HG02870 (cell line): ENCODE measurements at regions not wholly inside any gene's neighbourhood (a gene's known extent, or its start where the extent isn't known, plus 50 kb on each side); places are given as distances from the start of the nearest gene placed in this dataset.

ENCODE experiments used
- ATAC-seq: cut with Tn5 transposase; IDR thresholded peaks from one replicate; pipeline ENCODE4 v1.9.1; 2021; ENCODE audit warnings: mild to moderate bottlenecking, moderate library complexity; ENCODE audit not compliant: unreplicated experiment

DNA sequence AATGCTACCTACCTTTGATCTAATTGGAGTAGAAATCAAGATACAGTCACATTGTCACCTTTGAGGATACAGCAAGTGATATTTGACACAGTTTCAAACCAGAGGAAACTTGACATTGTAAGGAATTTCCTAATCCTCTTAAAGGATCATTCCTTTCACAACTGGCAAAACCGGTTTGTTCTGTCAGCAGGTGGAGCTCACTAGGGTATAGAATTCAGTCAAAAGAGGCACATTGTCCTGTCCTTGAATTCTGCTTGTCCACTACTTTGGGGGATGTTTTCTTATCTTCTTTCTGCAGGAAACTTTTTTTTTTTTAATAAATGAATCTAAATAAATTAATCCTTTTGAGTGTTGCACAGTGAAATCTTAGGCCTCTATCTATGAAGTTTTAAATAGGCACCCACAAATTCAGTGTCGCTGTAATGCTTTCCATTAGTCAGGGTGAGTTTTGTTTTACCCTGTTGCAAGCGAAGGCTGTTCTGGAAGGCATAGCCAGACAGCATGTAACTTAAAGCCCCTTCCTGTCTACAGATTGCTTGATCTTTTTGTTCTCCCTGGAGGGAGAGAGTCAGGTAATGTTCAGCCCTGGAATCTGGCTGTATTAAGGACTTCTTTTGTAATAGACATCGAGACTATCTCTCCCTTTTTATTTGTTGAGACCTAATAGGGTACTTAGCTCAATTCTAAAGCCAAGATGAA, 285.0 kb upstream of the RGS6 start:
- ATAC-seq: no peak

- no peak for ATAC-seq
Measured at GRCh38 chr14:71648725-71649124, 283.5 kb upstream of the RGS6 start.

DNA sequence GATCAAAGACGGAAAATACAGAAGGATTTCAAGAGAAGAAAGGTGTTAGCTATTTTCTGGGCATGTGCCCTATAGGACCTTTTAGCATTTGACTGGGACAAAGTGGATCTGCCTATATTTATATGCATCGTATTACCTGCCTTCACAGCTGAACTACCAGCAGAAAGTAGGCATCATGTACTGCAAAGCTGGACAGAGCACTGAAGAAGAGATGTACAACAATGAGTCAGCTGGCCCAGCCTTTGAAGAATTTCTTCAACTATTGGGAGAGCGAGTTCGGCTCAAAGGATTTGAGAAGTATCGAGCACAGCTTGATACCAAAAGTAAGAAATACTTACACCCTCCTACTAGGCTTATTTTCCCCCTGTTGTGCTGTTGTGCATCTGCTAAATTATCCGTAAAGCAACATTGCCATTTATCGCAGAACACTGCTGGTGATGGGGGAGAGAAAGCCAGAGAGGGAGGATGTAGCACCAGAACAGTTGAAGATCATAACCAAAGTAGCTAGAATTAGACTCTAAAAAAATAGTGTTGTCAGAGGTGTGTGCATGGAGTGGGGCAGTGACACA, 282.0 kb upstream of the RGS6 start:
- ATAC-seq: no peak

DNA sequence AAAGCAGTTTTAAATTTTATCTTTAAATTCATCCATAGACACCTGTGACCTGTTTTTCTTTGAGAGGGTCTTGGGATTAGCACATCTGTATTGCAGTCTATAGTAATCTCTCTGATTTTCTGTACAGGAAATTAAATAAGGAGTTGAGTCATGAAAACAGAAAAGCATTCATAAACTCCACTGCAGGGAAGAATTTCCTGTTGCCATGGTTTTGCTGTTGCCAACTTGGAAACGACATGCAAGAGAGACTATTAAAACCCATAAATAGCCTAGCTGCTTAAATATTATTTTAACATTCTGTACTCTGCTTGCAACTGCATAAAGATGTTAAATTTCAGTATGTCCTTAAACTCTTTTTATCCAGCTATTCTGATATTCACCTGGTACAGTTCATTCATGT, 281.0 kb upstream of the RGS6 start:
- no peak for ATAC-seq

- no peak for ATAC-seq
Measured at GRCh38 chr14:71652368-71652767, 279.9 kb upstream of the RGS6 start.

GRCh38 chr14:71654810-71655209, 277.4 kb upstream of the RGS6 start:
- ATAC-seq: no peak

DNA sequence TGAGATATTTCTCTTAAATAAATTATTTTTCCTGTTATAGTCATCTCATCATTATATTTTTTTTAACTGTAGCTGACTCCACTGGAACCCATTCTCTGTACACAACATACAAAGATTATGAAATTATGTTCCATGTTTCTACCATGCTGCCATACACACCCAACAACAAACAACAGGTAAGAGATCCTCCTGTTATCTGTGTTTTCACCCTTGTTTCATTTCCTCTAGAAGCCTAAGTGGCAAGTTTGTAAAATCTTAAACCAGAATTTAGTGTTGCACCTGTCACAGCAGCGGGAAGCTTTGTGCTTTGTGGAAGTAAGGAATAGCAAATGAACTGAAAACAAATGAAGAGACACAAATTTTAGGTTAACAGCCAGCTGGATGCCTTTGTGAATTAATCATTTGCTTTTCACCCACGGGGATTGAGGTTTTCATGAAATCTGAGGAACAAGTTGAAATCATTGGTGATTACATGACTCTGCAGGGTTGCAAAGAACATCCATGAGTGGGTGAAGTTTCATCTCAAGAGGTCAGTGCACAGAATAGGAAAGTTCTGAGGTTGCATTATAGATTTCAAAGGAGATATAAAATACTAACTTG, 273.9 kb upstream of the RGS6 start:
- no peak for ATAC-seq

DNA sequence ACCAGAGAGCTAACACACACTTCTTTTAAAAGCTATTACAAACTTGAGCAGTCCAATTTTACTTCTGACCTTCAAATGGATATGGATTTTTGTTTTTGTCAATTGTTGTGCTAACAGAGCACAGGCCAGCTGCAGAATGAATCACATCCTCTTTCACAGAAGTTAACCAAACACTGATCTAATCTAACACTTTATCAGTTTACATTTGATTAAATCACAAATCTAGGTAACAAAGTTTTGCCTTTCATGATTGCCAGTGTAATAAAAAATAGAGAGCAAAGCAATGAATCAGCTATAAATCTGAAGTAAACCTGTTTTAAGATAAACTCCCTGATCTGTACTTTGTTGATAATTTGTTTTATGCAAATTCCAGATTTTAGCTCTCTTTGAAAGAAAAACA, 273.1 kb upstream of the RGS6 start:
- no peak for ATAC-seq

DNA sequence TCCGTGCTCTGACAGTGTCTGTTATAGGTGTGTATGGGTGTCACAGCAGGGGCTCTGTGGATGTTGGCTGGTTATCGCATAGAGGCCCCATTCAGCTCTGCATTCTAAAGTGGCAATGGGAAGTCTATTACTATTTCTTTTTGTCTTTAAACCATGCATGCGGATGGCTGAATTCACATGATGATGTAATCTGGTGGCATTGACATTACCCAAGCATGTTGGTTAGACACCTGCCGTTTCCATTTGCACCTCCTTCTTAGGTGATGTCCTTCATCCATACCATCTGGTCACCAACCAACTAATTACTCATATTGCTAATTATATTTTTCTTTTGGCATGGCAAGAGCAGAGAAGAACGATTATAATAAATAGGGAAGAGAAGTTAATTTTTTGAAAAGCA, 270.8 kb upstream of the RGS6 start:
- ATAC-seq: no peak

- ATAC-seq: no peak
Measured at GRCh38 chr14:71662291-71662790, 269.9 kb upstream of the RGS6 start.

DNA sequence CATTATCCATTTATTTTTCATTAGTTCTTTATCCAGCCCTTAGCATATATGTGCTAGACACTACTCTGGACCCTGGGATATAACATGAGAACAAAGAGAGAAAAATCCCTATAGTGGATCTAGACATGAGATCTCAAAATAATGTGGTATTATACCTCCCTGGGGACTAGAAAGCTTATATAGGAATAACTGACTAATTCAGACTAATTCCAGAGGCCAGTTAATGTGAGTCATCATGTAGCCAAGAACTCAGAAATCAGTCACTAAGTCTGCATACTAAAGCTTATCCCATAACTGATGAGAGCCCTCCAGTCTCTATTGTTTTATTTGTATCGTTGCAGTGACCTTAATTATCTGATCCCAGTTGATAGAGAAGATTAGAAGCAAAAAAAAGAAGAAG, 267.1 kb upstream of the RGS6 start:
- no peak for ATAC-seq

DNA sequence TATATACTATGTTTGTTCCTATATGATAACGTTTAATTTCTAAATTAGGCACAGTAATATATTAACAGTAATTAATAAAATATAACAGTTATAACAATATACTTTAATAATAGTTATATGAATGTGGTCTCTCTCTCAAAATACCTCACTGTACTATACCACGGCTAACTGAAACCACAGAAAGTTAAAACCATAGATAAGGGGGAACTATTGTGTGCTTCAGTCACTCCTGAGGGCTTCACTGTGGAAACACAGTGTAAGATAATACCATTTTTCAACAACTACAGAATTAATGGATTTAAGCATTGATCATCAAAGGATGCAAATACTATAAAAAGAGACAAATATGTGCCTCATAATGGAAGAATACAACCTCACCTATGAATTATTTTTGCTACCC, 266.4 kb upstream of the RGS6 start:
- ATAC-seq: no peak

DNA sequence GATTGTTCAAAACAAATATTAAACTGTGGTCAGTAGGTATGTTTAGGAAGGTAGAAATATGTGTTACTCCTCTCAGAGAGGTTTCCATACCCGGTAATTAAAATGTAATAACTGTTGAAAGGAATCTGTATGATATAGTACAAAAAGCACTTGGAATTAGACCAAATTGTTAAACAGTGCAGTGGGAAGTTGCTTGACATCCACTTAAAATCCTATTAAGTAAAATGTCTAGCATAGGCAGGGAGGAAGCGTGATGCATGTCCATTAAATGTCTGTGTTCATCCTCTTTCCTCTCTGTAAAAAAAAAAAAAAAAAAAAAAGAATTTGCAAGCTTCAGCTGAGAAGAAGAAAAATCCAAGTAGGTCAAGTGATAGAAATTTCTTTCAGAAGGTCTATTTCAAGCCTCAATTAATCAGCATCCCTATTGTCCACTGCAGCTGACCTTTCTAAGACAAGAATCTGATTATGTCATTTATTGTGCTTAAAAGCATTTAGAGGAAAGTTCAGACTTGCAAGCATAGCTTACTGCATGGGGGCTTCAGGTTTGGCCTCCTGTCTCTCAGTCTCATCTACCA, 265.6 kb upstream of the RGS6 start:
- no peak for ATAC-seq

DNA sequence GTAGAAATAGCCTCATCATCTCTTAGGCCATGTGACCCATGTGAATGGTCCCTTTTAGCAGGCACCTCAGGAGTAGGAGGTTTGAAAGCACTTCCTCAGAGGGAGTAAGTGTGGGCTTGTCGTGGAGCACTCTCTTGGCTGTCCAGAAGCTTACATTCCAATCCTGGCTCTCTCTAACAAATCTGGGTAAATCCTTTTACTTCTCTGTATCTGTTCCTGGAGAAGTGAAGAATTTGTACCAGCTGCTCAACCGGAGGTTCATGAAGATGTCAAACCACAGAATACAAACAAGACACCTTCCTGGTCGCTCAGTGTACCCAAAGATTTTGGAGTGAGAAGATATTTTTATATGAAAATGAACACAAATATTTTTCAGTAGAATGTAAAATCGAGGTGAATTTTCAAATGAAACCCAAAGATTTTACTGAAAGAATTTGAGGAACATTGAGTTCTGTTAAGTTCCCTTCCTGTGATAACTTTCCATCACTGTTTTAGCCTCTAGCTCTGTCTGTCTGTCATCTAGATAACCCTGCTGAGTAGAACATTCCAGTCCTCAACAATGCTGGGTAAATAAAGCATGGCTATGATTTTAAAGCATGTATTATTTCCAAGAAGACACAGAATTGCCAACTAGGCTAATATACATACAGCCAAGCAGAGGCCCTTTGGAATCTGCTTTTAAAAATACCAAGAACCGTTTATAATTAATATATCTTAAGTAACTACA, 263.9 kb upstream of the RGS6 start:
- no peak for ATAC-seq

DNA sequence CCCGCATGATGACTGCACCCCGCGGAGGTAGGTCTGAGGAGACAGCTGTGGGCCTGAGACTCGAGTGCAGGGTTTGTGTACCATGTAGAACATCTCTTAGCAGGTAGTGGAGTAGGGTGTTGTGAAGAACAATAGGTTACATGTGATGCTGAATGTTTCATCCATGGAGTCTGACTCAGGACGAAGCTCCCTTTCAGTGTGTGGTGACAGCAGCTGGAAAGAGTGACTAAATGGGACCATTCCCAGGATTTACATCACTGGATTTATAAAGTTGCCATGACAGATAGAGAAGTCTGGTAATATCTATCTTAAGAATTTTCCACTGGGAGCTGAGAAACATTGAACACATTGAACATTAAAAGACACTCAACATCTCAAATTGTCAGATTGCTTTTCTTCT, 259.6 kb upstream of the RGS6 start:
- ATAC-seq: no peak

DNA sequence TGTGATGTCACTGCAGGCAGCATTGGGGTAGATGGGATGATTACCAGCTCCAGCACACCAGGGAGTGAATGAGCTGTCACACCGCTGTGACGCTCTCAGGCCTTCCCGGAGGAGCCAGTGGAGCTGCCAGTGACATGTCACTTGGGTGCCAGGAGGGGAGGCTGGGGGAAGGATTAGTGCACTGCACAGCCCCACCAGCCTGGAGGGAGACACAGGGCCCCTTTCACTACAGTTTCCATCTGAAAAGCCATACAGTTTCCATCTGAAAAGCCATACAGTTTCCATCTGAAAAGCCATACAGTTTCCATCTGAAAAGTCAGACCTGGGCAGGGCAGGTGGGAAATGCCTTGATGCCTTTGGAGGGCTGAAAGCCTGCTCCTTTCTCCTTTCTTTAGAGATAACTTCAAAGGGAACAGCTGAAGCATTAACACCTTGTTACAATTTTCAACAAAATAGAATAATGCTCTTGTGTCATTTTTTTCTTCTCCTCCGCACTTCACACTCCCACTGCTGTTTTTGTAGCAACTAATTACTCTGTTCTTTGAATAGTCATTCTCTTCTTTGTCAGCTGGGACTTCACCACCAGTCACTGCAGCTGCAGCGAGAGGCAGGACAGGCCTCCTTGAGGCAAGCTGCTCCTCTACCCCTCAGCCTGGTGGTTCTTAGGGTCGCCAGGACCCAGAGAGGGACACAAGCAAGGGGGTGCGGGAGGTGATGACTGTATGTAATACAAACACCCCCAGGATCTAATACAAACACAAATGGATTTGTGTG, 256.9 kb upstream of the RGS6 start:
- ATAC-seq: no peak

DNA sequence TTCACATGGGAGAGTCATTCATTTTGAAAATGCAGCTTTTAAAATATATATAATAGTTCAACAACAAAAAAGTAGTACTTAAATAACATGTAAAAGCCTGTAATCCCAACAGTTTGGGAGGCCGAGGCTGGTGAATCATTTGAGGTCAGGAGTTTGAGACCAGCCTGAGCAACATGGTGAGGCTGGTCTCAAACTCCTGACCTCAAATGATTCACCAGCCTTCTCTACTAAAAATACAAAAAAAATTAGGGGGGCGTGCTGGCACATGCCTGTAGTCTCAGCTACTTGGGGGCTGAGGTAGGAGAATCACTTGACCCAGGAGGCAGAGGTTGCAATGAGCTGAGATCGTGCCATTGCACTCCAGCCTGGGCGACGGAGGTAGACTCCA, 256.3 kb upstream of the RGS6 start:
- ATAC-seq: no peak

DNA sequence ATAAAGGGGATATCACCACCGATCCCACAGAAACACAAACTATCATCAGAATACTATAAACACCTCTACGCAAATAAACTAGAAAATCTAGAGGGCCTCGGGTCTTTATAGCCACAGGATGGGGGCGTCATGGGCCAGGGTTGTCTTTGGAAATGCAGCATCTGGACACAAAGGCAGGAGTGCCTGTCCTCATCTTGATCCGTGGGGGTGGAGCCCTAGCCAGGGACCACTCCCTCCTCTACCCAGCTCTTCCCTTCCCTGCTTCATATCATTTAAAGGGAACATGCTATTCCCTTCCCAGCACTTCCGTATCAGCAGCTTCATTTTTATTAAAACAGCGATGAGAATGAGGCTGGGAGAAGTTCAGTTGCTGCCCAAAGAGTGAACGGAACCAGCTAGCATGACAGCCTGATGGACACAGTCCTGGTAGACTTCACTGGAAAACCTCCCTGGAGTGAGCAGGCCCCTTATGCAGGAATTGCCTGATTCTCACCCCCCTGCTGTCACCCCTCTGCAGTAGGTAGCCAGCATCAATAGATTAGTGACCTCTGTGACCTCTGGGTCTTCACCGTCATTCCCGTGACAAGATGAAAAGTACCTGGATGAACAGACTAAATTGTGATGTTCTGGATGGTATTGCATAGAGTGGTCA, 251.4 kb upstream of the RGS6 start:
- no peak for ATAC-seq

GRCh38 chr14:71682337-71682736, 249.9 kb upstream of the RGS6 start:
- no peak for ATAC-seq

- no peak for ATAC-seq
Measured at GRCh38 chr14:71684323-71684722, 247.9 kb upstream of the RGS6 start.
